Stimulated activated effector memory CD8-positive, alpha-beta T cell treated with anti-CD3 and anti-CD28 coated beads, Interleukin-12 subunit alpha, Interleukin-12 subunit beta, amount 100 ng/mL, for 72 hours (primary cell): ENCODE measurements at regions not wholly inside any gene's neighbourhood (a gene's known extent, or its start where the extent isn't known, plus 50 kb on each side); places are given as distances from the start of the nearest gene placed in this dataset.
"Not testable (repeated sequence)": the region's sequence is repeated elsewhere in the genome, so short reads cannot be mapped to it uniquely, and the experiment has no call there.

Experiments used
- ATAC-seq: fragments of 150-1000 bp; cut with Tn5 transposase; 2 replicates; pipeline ENCODE4 v1.10.0; 2021
- DNase-seq, 2 donors: peaks; one replicate each; pipeline ENCODE4 v3.0.0; 2021 to 2022; ENCODE audit warnings: low spot score in 2 of 2
- H3K27ac Mint-ChIP-seq: one replicate; pipeline ENCODE4 v1.8.0; 2022; ENCODE audit warnings: mild to moderate bottlenecking, mixed read lengths
- H3K36me3 Mint-ChIP-seq: one replicate; pipeline ENCODE4 v1.8.0; 2022; ENCODE audit warnings: mild to moderate bottlenecking, mixed read lengths
- H3K4me1 Mint-ChIP-seq: one replicate; pipeline ENCODE4 v1.8.0; 2022; ENCODE audit warnings: mixed read lengths
- H3K4me3 Mint-ChIP-seq: one replicate; pipeline ENCODE4 v1.8.0; 2022; ENCODE audit warnings: mild to moderate bottlenecking, mixed read lengths
- H3K9me3 Mint-ChIP-seq: one replicate; pipeline ENCODE4 v1.8.0; 2022; ENCODE audit warnings: mixed read lengths

DNA sequence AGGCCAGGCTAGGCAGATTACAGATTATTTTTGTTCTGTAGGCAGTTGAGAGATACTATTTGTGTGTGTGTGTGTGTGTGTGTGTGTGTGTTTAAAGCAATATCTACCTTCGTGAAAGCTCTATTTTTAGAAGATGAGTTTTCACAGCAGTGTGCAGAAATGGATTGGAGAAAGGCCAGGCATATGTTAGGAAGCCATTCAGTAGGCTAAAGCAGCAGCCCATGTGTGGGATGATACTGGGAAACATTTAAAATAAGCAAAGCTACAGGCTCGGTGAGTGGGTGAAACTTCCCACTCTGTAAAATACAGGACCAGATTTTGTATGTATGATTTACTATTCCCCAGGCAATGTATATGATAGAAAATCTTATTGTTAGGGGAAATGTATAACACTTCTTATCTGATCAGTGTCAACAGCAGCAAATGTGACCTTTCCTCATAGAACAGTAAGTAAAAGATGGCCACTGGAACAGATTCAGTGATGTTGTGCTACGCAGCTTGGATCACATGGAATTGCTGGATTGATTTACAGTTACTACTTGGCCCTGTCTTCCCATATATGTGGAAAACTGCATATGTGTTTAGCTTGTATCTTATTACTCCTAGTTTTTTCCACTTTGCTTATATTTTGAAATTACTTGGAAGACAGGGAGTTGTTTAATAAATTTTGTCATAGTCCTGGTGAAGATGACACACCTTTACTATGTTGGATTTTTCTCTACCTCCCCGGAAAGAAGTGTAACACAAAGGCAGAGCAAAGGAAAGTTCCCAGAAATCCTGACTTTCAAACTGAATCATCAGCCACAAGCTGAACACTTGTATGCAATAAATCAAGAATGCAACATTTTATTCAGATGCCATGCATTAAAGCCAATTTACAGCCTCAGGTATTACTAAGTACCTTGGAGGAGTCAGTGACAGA, 1077.7 kb upstream of the SEMA6A start:
- no peak for ATAC-seq
- H3K9me3 Mint-ChIP-seq: peaks cover 5% of the 10 kb centered on the region

DNA sequence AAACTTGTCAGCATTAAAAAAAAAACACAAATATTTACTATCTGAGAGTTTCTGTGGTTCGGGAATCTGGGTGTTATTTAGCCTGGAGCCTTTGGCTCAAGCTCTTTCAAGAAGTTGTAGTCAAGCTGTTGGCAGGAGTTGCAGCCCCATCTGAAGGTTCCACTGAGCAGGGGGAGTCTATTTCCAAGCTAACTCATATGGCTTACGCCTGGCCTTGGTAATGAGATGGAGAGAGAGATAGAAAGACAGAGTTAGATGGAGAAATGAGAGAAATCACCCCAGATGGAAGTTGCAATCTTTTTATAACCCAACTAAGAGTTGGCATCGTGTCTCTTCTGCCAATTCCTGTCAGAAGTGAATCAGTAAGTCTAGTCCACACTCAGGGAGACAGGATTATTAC, 1075.2 kb upstream of the SEMA6A start:
- no peak overlapping the region for H3K27ac Mint-ChIP-seq
- no peaks in the 10 kb centered on the region for H3K4me1 Mint-ChIP-seq
- ATAC-seq: no peak
- no peak for DNase-seq
- no peaks in the 10 kb centered on the region for H3K36me3 Mint-ChIP-seq
- no peak overlapping the region for H3K4me3 Mint-ChIP-seq
- peaks cover 5% of the 10 kb centered on the region for H3K9me3 Mint-ChIP-seq

More for the DNA sequence above, 1077.7 kb upstream of the SEMA6A start:
- Mint-ChIP-seq H3K36me3 (no peaks in the 10 kb centered on the region), H3K27ac (no peak overlapping the region), H3K4me3 (no peak overlapping the region), H3K4me1 (no peaks in the 10 kb centered on the region)
- no peak for DNase-seq

DNA sequence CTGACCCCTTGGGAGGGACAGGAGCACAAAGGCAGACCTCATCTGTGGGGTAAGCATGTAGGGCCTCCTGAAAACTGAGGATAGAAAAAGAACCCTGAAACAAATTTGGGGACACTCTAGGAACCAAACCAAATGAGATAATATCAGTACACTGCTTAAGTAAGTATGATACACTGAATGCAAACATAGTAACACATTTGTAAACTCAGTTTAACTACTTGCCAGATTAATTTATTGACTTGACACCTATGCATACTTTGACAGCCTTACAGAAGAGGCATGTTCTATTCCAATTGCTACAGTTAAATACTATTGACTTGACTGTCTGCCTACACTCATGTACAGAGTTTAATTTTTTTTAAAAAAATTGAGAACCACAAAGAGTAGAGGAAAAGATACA, 1070.8 kb upstream of the SEMA6A start:
- Mint-ChIP-seq H3K27ac (no peak overlapping the region), H3K9me3 (peaks cover 6% of the 10 kb centered on the region), H3K4me3 (no peak overlapping the region), H3K4me1 (no peaks in the 10 kb centered on the region), H3K36me3 (no peaks in the 10 kb centered on the region)
- DNase-seq (no peak), ATAC-seq (no peak)

DNA sequence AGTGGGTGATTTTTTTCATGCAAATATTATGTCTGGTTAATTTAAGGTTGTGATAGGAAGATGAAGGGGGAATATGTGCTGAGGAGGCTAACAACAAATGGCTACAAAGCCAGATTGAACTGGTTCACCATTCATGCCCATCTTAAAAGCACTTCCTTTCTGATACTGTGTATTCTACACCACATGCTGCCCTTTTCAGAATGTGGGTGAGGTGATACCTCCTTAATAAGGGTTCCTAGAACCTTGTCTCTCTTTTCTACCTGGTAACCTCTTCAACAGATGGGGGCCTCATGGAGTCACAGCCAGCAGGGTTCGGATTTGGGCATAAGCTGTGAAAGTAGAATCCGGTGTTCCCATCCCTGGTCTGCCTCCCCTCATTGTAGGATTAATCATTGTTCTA, 1064.0 kb upstream of the SEMA6A start:
- no peaks in the 10 kb centered on the region for H3K36me3 Mint-ChIP-seq
- H3K4me3 Mint-ChIP-seq: no peak overlapping the region

DNA sequence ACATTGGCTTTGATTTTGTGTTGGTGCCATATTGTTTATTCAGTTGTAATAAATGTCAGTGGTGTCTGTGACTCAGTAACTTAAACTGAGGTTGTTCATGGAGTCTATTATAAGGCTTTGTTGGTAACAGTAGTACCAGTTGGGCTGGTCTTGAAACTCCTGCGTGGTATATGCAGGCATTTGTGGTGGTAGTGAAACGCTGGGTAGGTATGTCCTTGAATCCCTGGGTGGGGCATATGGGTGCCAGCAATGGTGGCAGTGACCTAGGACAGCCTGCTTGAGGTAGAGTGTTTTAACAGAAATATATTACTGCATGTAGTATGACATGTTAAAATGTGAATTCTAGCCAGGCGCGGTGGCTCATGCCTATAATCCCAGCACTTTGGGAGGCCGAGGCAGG, 1058.5 kb upstream of the SEMA6A start:
- H3K9me3 Mint-ChIP-seq: peaks cover 34% of the 10 kb centered on the region
- no peak overlapping the region for H3K4me3 Mint-ChIP-seq
- no peak for DNase-seq
- no peaks in the 10 kb centered on the region for H3K4me1 Mint-ChIP-seq
- no peak overlapping the region for H3K27ac Mint-ChIP-seq
- no peaks in the 10 kb centered on the region for H3K36me3 Mint-ChIP-seq
- no peak for ATAC-seq

More for the DNA sequence above, 1064.0 kb upstream of the SEMA6A start:
- no peaks in the 10 kb centered on the region for H3K4me1 Mint-ChIP-seq
- no peak overlapping the region for H3K27ac Mint-ChIP-seq
- ATAC-seq (no peak), DNase-seq (no peak)
- peaks cover 17% of the 10 kb centered on the region for H3K9me3 Mint-ChIP-seq

DNA sequence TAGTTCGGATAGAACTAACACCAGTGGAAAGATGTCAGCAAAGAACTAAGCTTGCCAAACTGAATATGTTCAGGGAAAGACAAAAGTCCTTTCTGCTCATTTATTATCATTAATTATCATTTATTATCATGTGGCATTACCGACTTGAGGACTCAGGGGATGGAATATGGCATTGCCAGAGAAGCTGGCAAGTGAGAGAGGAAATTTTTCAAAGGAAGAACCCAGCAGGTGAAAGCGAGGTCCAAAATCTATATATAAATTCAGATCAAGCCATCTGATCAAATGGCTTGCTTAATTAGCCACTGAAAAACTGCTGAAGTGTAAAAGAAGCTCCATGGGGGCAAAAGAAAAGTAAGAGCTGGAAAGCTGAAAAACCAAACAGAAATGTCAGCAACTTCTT, 1049.6 kb upstream of the SEMA6A start:
- ATAC-seq: no peak

DNA sequence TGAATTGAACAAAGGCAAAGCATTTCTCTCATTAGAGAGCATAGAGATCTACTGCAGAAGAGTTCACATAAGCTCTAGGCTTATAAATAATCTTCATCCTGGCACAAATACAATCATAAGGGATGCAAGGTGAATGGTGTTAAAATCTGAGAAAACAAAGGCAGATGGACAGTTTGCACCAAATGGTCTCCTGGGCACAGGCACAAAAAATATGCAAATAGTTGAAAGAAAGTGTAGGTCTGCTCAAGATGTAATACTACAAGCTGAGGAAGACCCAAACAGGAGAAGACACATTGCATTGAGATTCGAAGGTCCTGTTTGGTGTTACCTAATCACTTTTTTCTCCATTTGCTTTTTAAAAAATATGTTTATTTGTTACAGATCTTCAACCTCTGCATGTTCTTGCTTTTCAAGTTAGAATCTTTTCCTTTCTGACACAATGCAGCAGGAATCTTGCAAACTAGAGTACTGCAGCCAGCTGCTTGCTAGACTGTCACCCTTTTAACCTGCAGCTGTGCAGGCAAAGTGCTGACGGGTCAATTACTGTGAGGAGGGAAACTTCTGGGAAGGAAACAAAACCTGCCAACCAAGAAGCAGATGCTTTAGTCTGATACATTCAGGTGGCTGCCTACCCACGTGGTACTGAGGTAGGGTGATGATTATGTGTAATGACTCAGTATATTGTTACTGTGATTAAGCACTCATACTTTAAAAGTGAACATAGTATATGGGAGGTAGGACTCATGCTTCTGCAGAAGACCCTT, 1048.6 kb upstream of the SEMA6A start:
- H3K36me3 Mint-ChIP-seq: no peaks in the 10 kb centered on the region
- no peak overlapping the region for H3K27ac Mint-ChIP-seq
- H3K4me3 Mint-ChIP-seq: no peak overlapping the region
- no peaks in the 10 kb centered on the region for H3K4me1 Mint-ChIP-seq
- DNase-seq (no peak), ATAC-seq (no peak)
- peaks cover 14% of the 10 kb centered on the region for H3K9me3 Mint-ChIP-seq

More for the DNA sequence above, 1049.6 kb upstream of the SEMA6A start:
- no peak for DNase-seq
- Mint-ChIP-seq H3K4me3 (no peak overlapping the region), H3K36me3 (no peaks in the 10 kb centered on the region), H3K4me1 (no peaks in the 10 kb centered on the region), H3K27ac (no peak overlapping the region), H3K9me3 (peaks cover 9% of the 10 kb centered on the region)

DNA sequence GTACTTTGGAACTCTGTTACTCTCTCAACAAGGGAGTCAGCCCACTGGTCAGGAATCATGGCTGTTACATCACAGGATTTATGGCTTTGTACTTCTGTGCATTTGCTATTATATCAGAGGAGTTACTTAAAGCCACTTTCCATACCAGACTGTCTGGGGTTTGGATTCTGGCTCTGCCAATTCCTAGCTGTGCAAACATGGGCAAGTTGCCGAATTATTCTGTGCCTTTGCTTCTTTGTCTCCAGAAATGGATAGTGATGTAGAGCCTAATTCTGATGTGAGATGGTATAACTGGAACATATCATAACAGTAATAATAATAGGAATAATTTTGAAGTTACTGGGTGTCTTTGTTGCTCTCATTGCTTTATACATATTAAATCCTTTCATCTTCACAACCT, 1047.3 kb upstream of the SEMA6A start:
- H3K27ac Mint-ChIP-seq: no peak overlapping the region
- no peak for ATAC-seq

DNA sequence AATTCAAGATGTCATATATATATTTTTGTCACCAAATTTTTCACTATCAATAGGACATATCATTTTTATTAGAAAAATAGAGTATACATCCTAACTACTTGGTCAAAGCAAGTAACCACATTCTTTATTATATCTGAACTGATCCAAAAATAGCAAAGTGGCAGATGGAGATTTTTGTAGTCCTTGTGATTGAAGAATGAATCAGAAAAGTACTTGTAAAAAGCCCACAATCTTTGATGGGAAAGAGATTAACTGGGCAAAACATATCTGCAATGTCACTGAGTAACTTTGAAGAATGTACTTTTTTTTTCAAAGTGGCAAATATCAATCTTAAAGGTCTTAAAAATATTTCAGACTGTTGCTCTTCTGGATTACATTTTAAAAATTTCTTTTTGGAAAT, 1040.6 kb upstream of the SEMA6A start:
- H3K9me3 Mint-ChIP-seq: peaks cover 14% of the 10 kb centered on the region
- ATAC-seq (no peak), DNase-seq (no peak)
- no peaks in the 10 kb centered on the region for H3K36me3 Mint-ChIP-seq
- H3K27ac Mint-ChIP-seq: no peak overlapping the region
- H3K4me1 Mint-ChIP-seq: no peaks in the 10 kb centered on the region
- no peak overlapping the region for H3K4me3 Mint-ChIP-seq

More for the DNA sequence above, 1047.3 kb upstream of the SEMA6A start:
- Mint-ChIP-seq H3K4me3 (no peak overlapping the region), H3K4me1 (no peaks in the 10 kb centered on the region), H3K9me3 (peaks cover 14% of the 10 kb centered on the region), H3K36me3 (no peaks in the 10 kb centered on the region)
- no peak for DNase-seq

DNA sequence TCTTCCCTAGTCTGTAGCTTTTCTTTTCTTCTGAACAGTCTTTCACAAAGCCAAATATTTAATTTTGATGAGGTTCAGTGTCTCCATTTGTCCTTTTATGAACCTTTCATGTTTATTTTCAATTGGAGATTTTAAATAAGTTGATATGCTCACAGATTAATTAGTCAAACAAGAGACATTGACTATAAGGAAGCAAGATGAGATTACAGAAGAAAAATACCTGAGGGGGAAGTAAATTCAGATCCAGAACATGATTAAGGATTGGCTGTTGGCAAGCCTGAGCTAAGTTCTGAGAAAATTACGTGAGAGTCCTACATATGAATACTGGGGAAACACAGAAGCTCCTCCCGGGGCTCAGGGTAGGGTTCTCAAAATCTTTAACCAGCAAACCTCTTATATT, 1039.8 kb upstream of the SEMA6A start:
- Mint-ChIP-seq H3K4me3 (no peak overlapping the region), H3K36me3 (no peaks in the 10 kb centered on the region), H3K4me1 (no peaks in the 10 kb centered on the region), H3K9me3 (peaks cover 14% of the 10 kb centered on the region), H3K27ac (no peak overlapping the region)
- no peak for DNase-seq
- no peak for ATAC-seq

DNA sequence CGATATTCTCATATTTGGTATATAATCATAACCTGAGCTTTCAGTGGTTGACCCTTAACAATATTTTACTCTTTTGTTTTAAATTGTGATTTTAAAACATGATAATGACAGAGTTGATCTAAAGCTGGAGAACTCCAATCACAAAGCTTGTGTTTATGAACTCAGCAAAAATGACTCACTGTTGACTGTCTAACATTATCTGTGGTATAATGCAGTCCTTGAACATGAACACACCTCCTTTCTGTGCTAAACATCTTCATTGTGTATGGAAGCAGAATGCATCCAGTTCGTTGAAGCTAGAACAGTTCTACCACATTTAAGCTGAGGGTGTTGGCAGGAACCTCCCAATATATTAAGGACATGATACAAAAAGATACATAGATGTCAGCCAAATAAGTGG, 1030.2 kb upstream of the SEMA6A start:
- no peak for ATAC-seq
- H3K4me3 Mint-ChIP-seq: no peak overlapping the region

DNA sequence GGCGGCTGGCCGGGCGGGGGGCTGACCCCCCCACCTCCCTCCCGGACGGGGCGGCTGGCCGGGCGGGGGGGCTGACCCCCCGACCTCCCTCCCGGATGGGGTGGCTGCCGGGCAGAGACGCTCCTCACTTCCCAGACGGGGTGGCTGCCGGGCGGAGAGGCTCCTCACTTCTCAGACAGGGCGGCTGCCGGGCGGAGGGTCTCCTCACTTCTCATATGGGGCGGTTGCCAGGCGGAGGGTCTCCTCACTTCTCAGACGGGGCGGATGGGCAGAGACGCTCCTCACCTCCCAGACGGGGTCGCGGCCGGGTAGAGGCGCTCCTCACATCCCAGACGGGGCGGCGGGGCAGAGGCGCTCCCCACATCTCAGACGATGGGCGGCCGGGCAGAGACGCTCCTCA, 1025.2 kb upstream of the SEMA6A start:
- H3K27ac Mint-ChIP-seq, H3K4me3 Mint-ChIP-seq, H3K4me1 Mint-ChIP-seq, H3K9me3 Mint-ChIP-seq, H3K36me3 Mint-ChIP-seq, ATAC-seq, DNase-seq: not testable (repeated sequence)

More for the DNA sequence above, 1030.2 kb upstream of the SEMA6A start:
- Mint-ChIP-seq H3K9me3 (peaks cover 3% of the 10 kb centered on the region), H3K4me1 (no peaks in the 10 kb centered on the region), H3K36me3 (no peaks in the 10 kb centered on the region), H3K27ac (no peak overlapping the region)
- DNase-seq: no peak

DNA sequence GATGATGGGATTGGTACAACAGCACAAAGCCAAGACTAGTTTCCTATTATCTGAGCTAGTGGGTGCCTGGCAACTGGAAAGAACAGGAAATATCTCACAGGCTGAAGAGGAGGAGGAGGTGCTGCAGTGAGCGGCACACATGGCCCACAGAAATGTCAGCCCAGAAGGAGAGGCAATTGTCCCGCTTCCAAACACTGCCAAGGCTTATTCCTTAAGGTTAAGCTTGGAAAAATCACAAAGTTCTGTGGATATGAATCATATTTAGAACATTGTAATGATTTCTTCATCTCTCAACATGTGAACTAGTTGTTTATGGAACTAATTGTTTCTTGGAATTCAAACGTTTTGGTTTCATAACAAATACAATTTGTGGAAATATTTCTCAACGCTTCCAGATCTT, 1019.5 kb upstream of the SEMA6A start:
- Mint-ChIP-seq H3K4me1 (no peaks in the 10 kb centered on the region), H3K4me3 (no peak overlapping the region), H3K9me3 (peaks cover 9% of the 10 kb centered on the region), H3K27ac (no peak overlapping the region), H3K36me3 (no peaks in the 10 kb centered on the region)
- ATAC-seq (no peak), DNase-seq (no peak)

DNA sequence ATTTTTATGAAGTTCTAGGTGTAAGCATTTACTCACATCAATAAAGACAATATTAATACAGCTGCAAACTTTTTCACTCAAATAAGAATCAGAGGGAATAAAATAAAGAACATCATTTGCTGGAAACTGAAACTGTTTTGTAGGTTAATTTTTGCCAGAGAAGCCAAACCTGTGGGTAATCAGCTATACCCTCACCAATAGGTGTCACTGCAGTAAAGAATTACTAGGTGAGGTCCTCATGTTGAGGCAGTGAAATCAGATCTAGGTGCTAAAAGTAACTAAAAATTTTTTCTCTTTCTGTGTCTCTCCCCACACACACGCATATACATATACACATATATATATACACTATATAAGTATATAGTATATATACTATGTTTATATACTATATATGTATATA, 1016.3 kb upstream of the SEMA6A start:
- ATAC-seq (no peak), DNase-seq (no peak)
- Mint-ChIP-seq H3K36me3 (no peaks in the 10 kb centered on the region), H3K4me3 (no peak overlapping the region), H3K27ac (no peak overlapping the region), H3K9me3 (peaks cover 8% of the 10 kb centered on the region), H3K4me1 (no peaks in the 10 kb centered on the region)

DNA sequence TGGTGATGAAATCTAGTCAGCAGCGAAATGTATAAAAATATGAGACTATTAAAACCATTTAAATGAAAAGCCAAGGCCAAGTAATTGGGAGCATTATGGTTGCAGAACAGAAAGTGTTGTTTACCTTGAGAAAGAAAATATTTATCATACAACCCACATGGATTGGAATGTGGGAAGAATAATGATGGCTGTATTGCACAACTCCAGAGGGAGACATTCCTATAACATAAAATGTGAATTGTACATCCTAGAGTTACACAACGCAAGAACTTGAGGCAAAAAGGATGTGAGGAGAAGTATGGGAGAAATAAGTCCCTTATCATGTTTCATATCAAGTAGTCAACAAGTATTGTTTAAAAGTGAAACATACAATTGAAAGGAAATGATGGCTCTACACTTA, 1014.0 kb upstream of the SEMA6A start:
- no peaks in the 10 kb centered on the region for H3K36me3 Mint-ChIP-seq
- H3K4me1 Mint-ChIP-seq: no peaks in the 10 kb centered on the region
- no peak overlapping the region for H3K4me3 Mint-ChIP-seq
- DNase-seq (no peak), ATAC-seq (no peak)
- peaks cover 4% of the 10 kb centered on the region for H3K9me3 Mint-ChIP-seq
- H3K27ac Mint-ChIP-seq: no peak overlapping the region

DNA sequence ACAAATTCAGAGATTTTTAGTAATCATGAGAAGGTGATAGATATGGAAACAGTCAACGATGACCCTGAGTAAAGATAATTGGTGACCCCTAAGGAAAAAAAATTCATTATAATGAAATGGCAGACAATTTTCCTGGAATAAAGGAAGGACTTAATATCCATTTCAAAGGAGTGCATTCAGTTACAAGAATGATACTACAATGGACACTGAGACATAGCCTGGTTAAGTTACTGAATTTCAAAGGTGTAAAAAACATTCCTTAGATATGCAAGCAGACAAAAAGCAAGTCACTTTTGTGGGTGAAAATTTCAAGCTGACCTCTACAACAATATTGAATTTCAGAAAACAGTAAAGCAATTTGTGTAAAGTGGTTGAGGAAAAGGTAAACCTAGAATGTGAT, 1012.5 kb upstream of the SEMA6A start:
- Mint-ChIP-seq H3K27ac (no peak overlapping the region), H3K9me3 (peaks cover 4% of the 10 kb centered on the region), H3K4me3 (no peak overlapping the region), H3K4me1 (no peaks in the 10 kb centered on the region), H3K36me3 (no peaks in the 10 kb centered on the region)
- ATAC-seq (no peak), DNase-seq (no peak)
